OCI-LY7 (cell line): ENCODE measurements at regions not wholly inside any gene's neighbourhood (a gene's known extent, or its start where the extent isn't known, plus 50 kb on each side); places are given as distances from the start of the nearest gene placed in this dataset.

Source experiments
- BruUV-seq: library from RNA; stranded (reverse); fragments of 400-500 nt; replicated peaks from 2 replicates; lab custom pipeline; 2021; lab: Mats Ljungman, UMichigan
- CTCF ChIA-PET: fragments of 300-600 bp; sonication (Branson Sonifier 250); formaldehyde crosslinking; loops from one replicate; lab custom pipeline; 2022; ENCODE audit warnings: antibody characterized with exemption; ENCODE audit not compliant: unreplicated experiment; lab: Charles Lee
- POLR2A ChIA-PET: fragments of 300-600 bp; sonication (Branson Sonifier 250); formaldehyde crosslinking; loops from one replicate; lab custom pipeline; 2022; ENCODE audit warnings: antibody characterized with exemption; lab: Charles Lee
- DNase-seq: peaks from one replicate; pipeline ENCODE4 v3.0.0-alpha.2; 2015; ENCODE audit warnings: low spot score
- H2AFZ ChIP-seq: fragments of 200-600 bp; sonication (generic), shearing (Covaris generic); 2 replicates; pipeline ENCODE4 v1.6.1; 2014; ENCODE audit warnings: mild to moderate bottlenecking, antibody characterized with exemption, low read length, moderate library complexity
- H3K27ac ChIP-seq: fragments of 200-600 bp; sonication (generic); 2 replicates; pipeline ENCODE4 v1.5.1; 2014; ENCODE audit warnings: mixed run types, low read depth, mild to moderate bottlenecking, moderate library complexity, low read length, inconsistent platforms; ENCODE audit not compliant: poor library complexity, severe bottlenecking
- H3K36me3 ChIP-seq: fragments of 200-600 bp; sonication (generic); 2 replicates; pipeline ENCODE4 v1.6.1; 2014; ENCODE audit warnings: mild to moderate bottlenecking, antibody characterized with exemption, low read length, moderate library complexity, mixed read lengths; ENCODE audit not compliant: insufficient read depth
- H3K4me1 ChIP-seq: fragments of 200-600 bp; sonication (generic); 2 replicates; pipeline ENCODE4 v1.5.1; 2014; ENCODE audit warnings: mild to moderate bottlenecking, low read length; ENCODE audit not compliant: insufficient read depth, poor library complexity, severe bottlenecking
- H3K4me2 ChIP-seq: fragments of 200-600 bp; sonication (generic); 2 replicates; pipeline ENCODE4 v1.6.1; 2014; ENCODE audit warnings: mild to moderate bottlenecking, low read length
- H3K4me3 ChIP-seq: fragments of 200-600 bp; sonication (generic); 2 replicates; pipeline ENCODE4 v1.5.1; 2014; ENCODE audit warnings: mild to moderate bottlenecking, low read depth, low read length; ENCODE audit not compliant: poor library complexity, severe bottlenecking
- H3K79me2 ChIP-seq: fragments of 200-600 bp; sonication (generic); 2 replicates; pipeline ENCODE4 v1.6.1; 2016; ENCODE audit warnings: low read depth, mild to moderate bottlenecking, low read length, moderate library complexity, mixed read lengths; ENCODE audit not compliant: insufficient read depth
- H3K9me2 ChIP-seq: fragments of 200-600 bp; sonication (generic); 2 replicates; pipeline ENCODE4 v1.6.1; 2016; ENCODE audit warnings: mild to moderate bottlenecking, low read length, mixed read lengths; ENCODE audit not compliant: insufficient read depth
- H3K9me3 ChIP-seq: fragments of 200-600 bp; sonication (generic); 2 replicates; pipeline ENCODE4 v1.6.1; 2014; ENCODE audit warnings: mild to moderate bottlenecking, mixed run types, low read length, mixed read lengths
- H4K20me1 ChIP-seq: fragments of 200-600 bp; sonication (generic); 2 replicates; pipeline ENCODE4 v1.6.1; 2014; ENCODE audit warnings: mild to moderate bottlenecking, antibody characterized with exemption, low read length, moderate library complexity, mixed read lengths; ENCODE audit not compliant: insufficient read depth
- CTCF ChIP-seq: fragments of 200-600 bp; sonication (generic); conservative IDR thresholded peaks from 2 replicates; pipeline ENCODE4 v1.5.1; 2014; ENCODE audit warnings: mild to moderate bottlenecking, antibody characterized with exemption, low read length, moderate library complexity, mixed read lengths
- EZH2phosphoT487 ChIP-seq: fragments of 200-600 bp; sonication (generic); IDR thresholded peaks from 2 replicates; pipeline ENCODE4 v1.6.1; 2018; ENCODE audit warnings: low read depth, borderline replicate concordance, mild to moderate bottlenecking, mixed run types, antibody characterized with exemption, low read length, moderate library complexity, mixed read lengths
- intact Hi-C: fragments of 100-400 bp; cut with micrococcal nuclease; formaldehyde crosslinking; loops from one replicate; pipeline ENCODE4 v1.10.0; 2022; ENCODE audit not compliant: unreplicated experiment

GRCh38 chr3:145735631-145736030, 425.4 kb downstream of the PLOD2 start:
- Histone ChIP-seq H3K9me3 (no peaks in the 10 kb centered on the region), H2AFZ (no peak overlapping the region), H3K9me2 (no peaks in the 10 kb centered on the region), H3K4me1 (no peaks in the 10 kb centered on the region), H3K79me2 (no peaks in the 10 kb centered on the region), H4K20me1 (no peaks in the 10 kb centered on the region), H3K4me2 (no peak overlapping the region), H3K36me3 (no peaks in the 10 kb centered on the region), H3K4me3 (no peak overlapping the region), H3K27ac (no peak overlapping the region)
- BruUV-seq, result no TSS peak
- TF ChIP-seq CTCF, result no peak
- no peak for TF ChIP-seq EZH2phosphoT487
- no peak for DNase-seq
- POLR2A ChIA-PET, result no interaction called here
- CTCF ChIA-PET, result no interaction called here
- intact Hi-C loops, result no loop called here

GRCh38 chr3:145737952-145738351, 423.0 kb downstream of the PLOD2 start:
- no TSS peak for BruUV-seq

GRCh38 chr3:145739926-145740325, 421.1 kb downstream of the PLOD2 start:
- Histone ChIP-seq H3K27ac (no peak overlapping the region), H3K4me1 (no peaks in the 10 kb centered on the region), H3K79me2 (no peaks in the 10 kb centered on the region), H3K4me2 (no peak overlapping the region), H4K20me1 (no peaks in the 10 kb centered on the region), H3K9me3 (no peaks in the 10 kb centered on the region), H3K4me3 (no peak overlapping the region), H3K36me3 (no peaks in the 10 kb centered on the region), H3K9me2 (no peaks in the 10 kb centered on the region), H2AFZ (no peak overlapping the region)
- POLR2A ChIA-PET, result no interaction called here
- TF ChIP-seq CTCF, result no peak
- no TSS peak for BruUV-seq
- intact Hi-C loops, result no loop called here
- no peak for DNase-seq
- CTCF ChIA-PET, result no interaction called here

More at GRCh38 chr3:145737952-145738351, 423.0 kb downstream of the PLOD2 start:
- Histone ChIP-seq H3K4me1 (no peaks in the 10 kb centered on the region), H4K20me1 (no peaks in the 10 kb centered on the region), H3K79me2 (no peaks in the 10 kb centered on the region), H3K36me3 (no peaks in the 10 kb centered on the region), H3K4me2 (no peak overlapping the region), H3K9me3 (no peaks in the 10 kb centered on the region), H3K4me3 (no peak overlapping the region), H3K9me2 (no peaks in the 10 kb centered on the region), H3K27ac (no peak overlapping the region), H2AFZ (no peak overlapping the region)
- CTCF ChIA-PET, result no interaction called here
- POLR2A ChIA-PET, result no interaction called here
- TF ChIP-seq CTCF (no peak), EZH2phosphoT487 (no peak)
- intact Hi-C loops, result no loop called here
- no peak for DNase-seq
